HepG2 (cell line): ENCODE measurements at regions not wholly inside any gene's neighbourhood (a gene's known extent, or its start where the extent isn't known, plus 50 kb on each side); places are given as distances from the start of the nearest gene placed in this dataset.

Experiments used
- ATAC-seq: fragments of 200-7000 bp; cut with Tn5 transposase; 3 replicates; pipeline ENCODE4 v1.9.1; 2020; ENCODE audit warnings: mild to moderate bottlenecking, moderate library complexity
- BruUV-seq: library from RNA; stranded (reverse); fragments of 400-500 nt; replicated peaks from 2 replicates; lab custom pipeline; 2021; lab: Mats Ljungman, UMichigan
- CTCF ChIA-PET: fragments of 300-600 bp; formaldehyde crosslinking; extraction: SDS; loops from one replicate; lab custom pipeline; 2021; ENCODE audit warnings: low total read pairs, inconsistent platforms, low intra/inter-chr PET ratio; lab: Yijun Ruan, JAX
- POLR2A ChIA-PET: fragments of 350-600 bp; sonication (Branson Sonifier 250); formaldehyde crosslinking; loops from one replicate; lab custom pipeline; 2020; ENCODE audit warnings: antibody characterized with exemption, inconsistent platforms; lab: Yijun Ruan, JAX
- DNase-seq: peaks from one replicate; pipeline ENCODE4 v3.0.0-alpha.2; 2015; ENCODE audit warnings: low spot score
- FAIRE-seq: peaks from 3 replicates; lab custom pipeline; 2011; peaks lifted over from hg19 to GRCh38; lab: Jason Lieb, UNC
- H2AFZ ChIP-seq: one replicate; pipeline ENCODE4 v1.6.1; 2011; ENCODE audit warnings: low read length, inconsistent platforms
- H3K27ac ChIP-seq: fragments of 300-600 bp; 3 replicates; pipeline ENCODE4 v1.8.0; 2011; ENCODE audit warnings: mixed run types, mild to moderate bottlenecking, mixed read lengths, low read length, inconsistent platforms; ENCODE audit not compliant: insufficient read depth; ENCODE audit errors: extremely low read length
- H3K27me3 ChIP-seq, 2 experiments: fragments of 200-600 bp in 1 of 2; 2 replicates in 1 of 2; 3 replicates in 1 of 2; pipeline versions ENCODE4 v1.6.0 to v1.8.0; 2011; ENCODE audit warnings: low read length in 2 of 2, mild to moderate bottlenecking in 2 of 2, moderate library complexity in 2 of 2, inconsistent platforms in 1 of 2; ENCODE audit not compliant: insufficient read depth in 2 of 2, control insufficient read depth in 1 of 2
- H3K36me3 ChIP-seq, 2 experiments: fragments of 200-600 bp in 1 of 2; replicated peaks in 1 of 2; 2 replicates in 1 of 2; 3 replicates in 1 of 2; pipeline versions ENCODE4 v1.5.1 to v1.8.0; 2011; ENCODE audit warnings: low read length in 2 of 2, inconsistent platforms in 1 of 2; ENCODE audit not compliant: insufficient read depth in 2 of 2, control insufficient read depth in 1 of 2
- H3K4me1 ChIP-seq: 2 replicates; pipeline ENCODE4 v1.5.1; 2012; ENCODE audit warnings: low read length, inconsistent platforms; ENCODE audit not compliant: insufficient read depth
- H3K4me2 ChIP-seq: 2 replicates; pipeline ENCODE4 v1.6.0; 2011; ENCODE audit warnings: low read depth, low read length, inconsistent platforms
- H3K4me3 ChIP-seq, 3 experiments: fragments of 200-600 bp in 1 of 3; sonication (generic), shearing (Covaris generic) in 1 of 3; replicated peaks in 1 of 3; 2 replicates each; pipeline ENCODE4 v1.5.1; 2011 to 2016; ENCODE audit warnings: low read length in 3 of 3, inconsistent platforms in 2 of 3, low read depth in 2 of 3, mild to moderate bottlenecking in 2 of 3, control low read depth in 1 of 3, mixed read lengths in 1 of 3; ENCODE audit not compliant: insufficient read depth in 1 of 3
- H3K79me2 ChIP-seq: one replicate; pipeline ENCODE4 v1.6.1; 2011; ENCODE audit warnings: low read length, inconsistent platforms; ENCODE audit not compliant: insufficient read depth
- H3K9ac ChIP-seq: 2 replicates; pipeline ENCODE4 v1.6.0; 2011; ENCODE audit warnings: mild to moderate bottlenecking, low read depth, low read length, inconsistent platforms; ENCODE audit not compliant: insufficient read depth
- H3K9me3 ChIP-seq: 2 replicates; pipeline ENCODE4 v1.5.1; 2012; ENCODE audit warnings: mild to moderate bottlenecking, low read length
- H4K20me1 ChIP-seq: 2 replicates; pipeline ENCODE4 v1.6.0; 2011; ENCODE audit warnings: inconsistent platforms, mild to moderate bottlenecking, low read length, moderate library complexity; ENCODE audit not compliant: insufficient read depth
- HNRNPL ChIP-seq: fragments of 200-400 bp; formaldehyde crosslinking; IDR thresholded peaks from 2 replicates; pipeline ENCODE4 v1.6.1; 2017; ENCODE audit warnings: mild to moderate bottlenecking, low read depth, low read length
- IRF1 ChIP-seq: sonication (generic); formaldehyde crosslinking; IDR thresholded peaks from 2 replicates; pipeline ENCODE4 v1.4.0; 2020; ENCODE audit warnings: low read depth, mild to moderate bottlenecking, missing genetic modification reagents
- LBX2 ChIP-seq: sonication (generic); formaldehyde crosslinking; IDR thresholded peaks from 2 replicates; pipeline ENCODE4 v1.5.0; 2020; ENCODE audit warnings: missing genetic modification reagents, mild to moderate bottlenecking, borderline replicate concordance
- MED8 ChIP-seq: sonication (generic); formaldehyde crosslinking; IDR thresholded peaks from 2 replicates; pipeline ENCODE4 v1.8.1; 2023; ENCODE audit warnings: mild to moderate bottlenecking, missing genetic modification reagents; ENCODE audit not compliant: insufficient replicate concordance
- SYNCRIP ChIP-seq: fragments of 200-400 bp; formaldehyde crosslinking; IDR thresholded peaks from 2 replicates; pipeline ENCODE4 v1.6.1; 2018; ENCODE audit warnings: mild to moderate bottlenecking, low read depth, low read length; ENCODE audit not compliant: insufficient read depth
- YEATS4 ChIP-seq: sonication (generic); formaldehyde crosslinking; IDR thresholded peaks from 2 replicates; pipeline ENCODE4 v1.4.0; 2020; ENCODE audit warnings: missing genetic modification reagents, borderline replicate concordance
- ZNF205 ChIP-seq: IDR thresholded peaks from 2 replicates; pipeline ENCODE4 v1.6.1; 2018; ENCODE audit warnings: missing biosample characterization, missing genetic modification reagents
- ZNF382 ChIP-seq: sonication (generic); formaldehyde crosslinking; IDR thresholded peaks from 2 replicates; pipeline ENCODE4 v1.5.0; 2020; ENCODE audit warnings: missing genetic modification reagents, mild to moderate bottlenecking, borderline replicate concordance
- ZNF513 ChIP-seq: sonication (generic); formaldehyde crosslinking; conservative IDR thresholded peaks from 2 replicates; pipeline ENCODE4 v1.5.0; 2020; ENCODE audit warnings: missing genetic modification reagents
- ZNF546 ChIP-seq: sonication (generic); formaldehyde crosslinking; conservative IDR thresholded peaks from 2 replicates; pipeline ENCODE4 v1.8.1; 2023; ENCODE audit warnings: mild to moderate bottlenecking, missing genetic modification reagents
- ZNF562 ChIP-seq: sonication (generic); formaldehyde crosslinking; IDR thresholded peaks from 2 replicates; pipeline ENCODE4 v1.8.0; 2022; ENCODE audit warnings: missing genetic modification reagents, borderline replicate concordance
- ZNF580 ChIP-seq: IDR thresholded peaks from 2 replicates; pipeline ENCODE4 v1.6.1; 2016; ENCODE audit warnings: low read depth, borderline replicate concordance
- ZNF589 ChIP-seq: sonication (generic); formaldehyde crosslinking; conservative IDR thresholded peaks from 2 replicates; pipeline ENCODE4 v1.8.0; 2022; ENCODE audit warnings: mild to moderate bottlenecking, moderate library complexity, missing genetic modification reagents
- WGBS: methylation state at CpG from one replicate; pipeline ENCODE4 v1.1.6; 2017; ENCODE audit warnings: low lambda C conversion rate; 5-methylcytosine and 5-hydroxymethylcytosine counted together
- in situ Hi-C: cut with HindIII; loops from 2 replicates; pipeline ENCODE4 v1.10.0; 2017; ENCODE audit warnings: low pct_unique_long_range_greater_than_20kb; ENCODE audit not compliant: extremely low pct_ligation_motif_present
- intact Hi-C: fragments of 100-400 bp; cut with micrococcal nuclease; formaldehyde crosslinking; loops from one replicate; pipeline ENCODE4 v1.10.0; 2022; ENCODE audit not compliant: unreplicated experiment
- TF ChIP-seq, protein P1 (sequence below): fragments of 450-650 bp; IDR thresholded peaks from 2 replicates; pipeline ENCODE4 v1.6.1; 2016
- TF ChIP-seq, protein P2 (sequence below): sonication (generic); formaldehyde crosslinking; IDR thresholded peaks from 2 replicates; pipeline ENCODE4 v1.4.0; 2020; ENCODE audit warnings: mild to moderate bottlenecking, missing genetic modification reagents

DNA sequence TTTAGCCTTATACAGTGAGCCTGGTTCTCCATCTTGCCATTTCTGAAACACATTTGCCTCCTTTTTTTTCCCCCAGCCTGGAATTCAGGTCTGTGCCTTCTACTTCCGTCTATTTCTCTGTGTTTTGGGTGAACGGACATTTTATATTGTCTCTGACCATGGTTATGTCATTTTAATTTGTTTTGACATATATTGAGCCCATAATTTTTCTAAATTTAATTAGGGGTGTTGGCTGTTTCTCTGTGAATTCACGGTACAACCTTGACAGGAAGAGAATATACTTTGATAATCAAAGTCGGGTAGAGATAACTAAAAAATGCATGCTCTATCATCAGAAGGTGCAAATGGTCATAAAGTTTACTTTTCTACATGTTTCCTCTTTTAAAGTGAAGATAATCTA lies 361.4 kb downstream of the VGLL3 start (continued):
- no peak for TF ChIP-seq YEATS4
- TF ChIP-seq, protein P1, sequence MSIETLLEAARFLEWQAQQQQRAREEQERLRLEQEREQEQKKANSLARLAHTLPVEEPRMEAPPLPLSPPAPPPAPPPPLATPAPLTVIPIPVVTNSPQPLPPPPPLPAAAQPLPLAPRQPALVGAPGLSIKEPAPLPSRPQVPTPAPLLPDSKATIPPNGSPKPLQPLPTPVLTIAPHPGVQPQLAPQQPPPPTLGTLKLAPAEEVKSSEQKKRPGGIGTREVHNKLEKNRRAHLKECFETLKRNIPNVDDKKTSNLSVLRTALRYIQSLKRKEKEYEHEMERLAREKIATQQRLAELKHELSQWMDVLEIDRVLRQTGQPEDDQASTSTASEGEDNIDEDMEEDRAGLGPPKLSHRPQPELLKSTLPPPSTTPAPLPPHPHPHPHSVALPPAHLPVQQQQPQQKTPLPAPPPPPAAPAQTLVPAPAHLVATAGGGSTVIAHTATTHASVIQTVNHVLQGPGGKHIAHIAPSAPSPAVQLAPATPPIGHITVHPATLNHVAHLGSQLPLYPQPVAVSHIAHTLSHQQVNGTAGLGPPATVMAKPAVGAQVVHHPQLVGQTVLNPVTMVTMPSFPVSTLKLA, result no peak

GRCh38 chr3:86624192-86624591 lies 366.8 kb downstream of the VGLL3 start:
- Histone ChIP-seq H3K4me3 (no peak overlapping the region), H3K36me3 (no peaks in the 10 kb centered on the region), H4K20me1 (no peaks in the 10 kb centered on the region), H3K4me1 (no peaks in the 10 kb centered on the region), H3K79me2 (no peaks in the 10 kb centered on the region), H2AFZ (no peak overlapping the region), H3K9ac (no peak overlapping the region)
- POLR2A ChIA-PET, result no interaction called here
- FAIRE-seq, result no peak
- 42% methylated on average over 1 of the region's 2 CpGs for WGBS
- ATAC-seq, result no peak
- TF ChIP-seq ZNF589 (CRISPR knock-in tag) (no peak), ZNF205 (CRISPR knock-in tag) (no peak), SYNCRIP (no peak), ZNF382 (CRISPR knock-in tag) (no peak), HNRNPL (no peak), IRF1 (CRISPR knock-in tag) (no peak), ZNF580 (CRISPR knock-in tag) (no peak), MED8 (no peak), LBX2 (no peak), ZNF562 (CRISPR knock-in tag) (no peak), ZNF546 (no peak), ZNF513 (CRISPR knock-in tag) (no peak)
- TF ChIP-seq, protein P2, sequence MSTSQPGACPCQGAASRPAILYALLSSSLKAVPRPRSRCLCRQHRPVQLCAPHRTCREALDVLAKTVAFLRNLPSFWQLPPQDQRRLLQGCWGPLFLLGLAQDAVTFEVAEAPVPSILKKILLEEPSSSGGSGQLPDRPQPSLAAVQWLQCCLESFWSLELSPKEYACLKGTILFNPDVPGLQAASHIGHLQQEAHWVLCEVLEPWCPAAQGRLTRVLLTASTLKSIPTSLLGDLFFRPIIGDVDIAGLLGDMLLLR, result no peak
- TF ChIP-seq, all 625 proteins: peak for 0
- no peaks in the 10 kb centered on the region for H3K9me3 ChIP-seq
- no peak for DNase-seq
- BruUV-seq, result no TSS peak
- in situ Hi-C loops (no loop called here), intact Hi-C loops (no loop called here)
- H3K27me3 ChIP-seq, result no peaks in the 10 kb centered on the region
- H3K27ac ChIP-seq, result no peak overlapping the region
- CTCF ChIA-PET, result no interaction called here
- H3K4me2 ChIP-seq, result no peak overlapping the region
